Neural cell (in vitro differentiated cells): ENCODE measurements at regions not wholly inside any gene's neighbourhood (a gene's known extent, or its start where the extent isn't known, plus 50 kb on each side); places are given as distances from the start of the nearest gene placed in this dataset.

Experiments
- H2AFZ ChIP-seq: fragments of 200-600, 300-800 bp; sonication (generic), shearing (Covaris generic); 2 replicates; pipeline ENCODE4 v1.6.0; 2014; ENCODE audit warnings: low read depth, mild to moderate bottlenecking, antibody characterized with exemption, low read length, moderate library complexity
- H3F3A ChIP-seq: fragments of 200-600 bp; shearing (Covaris generic); 2 replicates; pipeline ENCODE4 v1.6.1; 2016; ENCODE audit warnings: mild to moderate bottlenecking, moderate library complexity, mixed read lengths, antibody characterized with exemption, low read length; ENCODE audit not compliant: insufficient read depth, poor library complexity, severe bottlenecking
- H3K27ac ChIP-seq: fragments of 200-600, 300-800 bp; sonication (generic), shearing (Covaris generic); 2 replicates; pipeline ENCODE4 v1.5.1; 2014; ENCODE audit warnings: mild to moderate bottlenecking, low read length, moderate library complexity
- H3K27me3 ChIP-seq: fragments of 300-800, 200-600 bp; sonication (generic), shearing (Covaris generic); 2 replicates; pipeline ENCODE4 v1.6.0; 2014; ENCODE audit warnings: mild to moderate bottlenecking, low read depth, low read length, moderate library complexity; ENCODE audit not compliant: insufficient read depth
- H3K36me3 ChIP-seq: fragments of 300-800, 200-600 bp; sonication (generic), shearing (Covaris generic); 2 replicates; pipeline ENCODE4 v1.5.1; 2014; ENCODE audit warnings: mild to moderate bottlenecking, antibody characterized with exemption, low read length, moderate library complexity; ENCODE audit not compliant: insufficient read depth
- H3K4me2 ChIP-seq: fragments of 300-800, 200-600 bp; sonication (generic), shearing (Covaris generic); 2 replicates; pipeline ENCODE4 v1.6.0; 2014; ENCODE audit warnings: mild to moderate bottlenecking, low read length
- H3K4me3 ChIP-seq: fragments of 300-800, 200-600 bp; sonication (generic), shearing (Covaris generic); 2 replicates; pipeline ENCODE4 v1.5.1; 2014; ENCODE audit warnings: mild to moderate bottlenecking, low read length, moderate library complexity
- H3K79me2 ChIP-seq: fragments of 200-600 bp; shearing (Covaris generic); replicated peaks from 2 replicates; pipeline ENCODE4 v1.6.0; 2014; ENCODE audit warnings: mild to moderate bottlenecking, low read length, moderate library complexity; ENCODE audit not compliant: insufficient read depth
- H3K9ac ChIP-seq: fragments of 300-800, 200-600 bp; sonication (generic), shearing (Covaris generic); 2 replicates; pipeline ENCODE4 v1.6.1; 2016; ENCODE audit warnings: mild to moderate bottlenecking, low read length, mixed read lengths
- H3K9me2 ChIP-seq: fragments of 200-600 bp; shearing (Covaris generic); 2 replicates; pipeline ENCODE4 v1.6.1; 2016; ENCODE audit warnings: mild to moderate bottlenecking, low read length, mixed read lengths; ENCODE audit not compliant: insufficient read depth
- H3K9me3 ChIP-seq: fragments of 200-600, 300-800 bp; sonication (generic), shearing (Covaris generic); 2 replicates; pipeline ENCODE4 v1.6.1; 2016; ENCODE audit warnings: mild to moderate bottlenecking, mixed run types, low read length, moderate library complexity, mixed read lengths
- H4K20me1 ChIP-seq: fragments of 200-600 bp; shearing (Covaris generic); 2 replicates; pipeline ENCODE4 v1.6.1; 2016; ENCODE audit warnings: mild to moderate bottlenecking, mixed run types; ENCODE audit not compliant: insufficient read depth
- CTCF ChIP-seq: fragments of 450-650 bp; IDR thresholded peaks from 2 replicates; pipeline ENCODE4 v1.5.1; 2014; ENCODE audit warnings: antibody characterized with exemption, mild to moderate bottlenecking, moderate library complexity; ENCODE audit not compliant: poor library complexity, severe bottlenecking
- EP300 ChIP-seq: fragments of 450-650 bp; conservative IDR thresholded peaks from 2 replicates; pipeline ENCODE4 v1.6.1; 2014; ENCODE audit warnings: antibody characterized with exemption, mild to moderate bottlenecking, moderate library complexity; ENCODE audit not compliant: poor library complexity, severe bottlenecking
- EZH2 ChIP-seq: fragments of 200-600, 300-800 bp; shearing (Covaris generic), sonication (generic); IDR thresholded peaks from 2 replicates; pipeline ENCODE4 v1.6.1; 2014; ENCODE audit warnings: antibody characterized with exemption, low read length, borderline replicate concordance, mild to moderate bottlenecking; ENCODE audit not compliant: insufficient read depth, poor library complexity, severe bottlenecking
- MXI1 ChIP-seq: fragments of 450-650 bp; conservative IDR thresholded peaks from 2 replicates; pipeline ENCODE4 v1.6.1; 2014; ENCODE audit warnings: antibody characterized with exemption, mild to moderate bottlenecking; ENCODE audit not compliant: poor library complexity, severe bottlenecking
- POLR2AphosphoS5 ChIP-seq: IDR thresholded peaks from 2 replicates; pipeline ENCODE4 v1.6.1; 2012
- RAD21 ChIP-seq: fragments of 450-650 bp; conservative IDR thresholded peaks from 2 replicates; pipeline ENCODE4 v1.6.1; 2014; ENCODE audit warnings: antibody characterized with exemption, mild to moderate bottlenecking, moderate library complexity
- REST ChIP-seq: IDR thresholded peaks from 2 replicates; pipeline ENCODE4 v1.6.1; 2012; ENCODE audit warnings: borderline replicate concordance
- SMC3 ChIP-seq: fragments of 450-650 bp; conservative IDR thresholded peaks from 2 replicates; pipeline ENCODE4 v1.6.1; 2014; ENCODE audit warnings: antibody characterized with exemption, mild to moderate bottlenecking, moderate library complexity; ENCODE audit not compliant: poor library complexity
- TAF1 ChIP-seq: IDR thresholded peaks from 2 replicates; pipeline ENCODE4 v1.6.1; 2012; ENCODE audit warnings: low read depth

DNA sequence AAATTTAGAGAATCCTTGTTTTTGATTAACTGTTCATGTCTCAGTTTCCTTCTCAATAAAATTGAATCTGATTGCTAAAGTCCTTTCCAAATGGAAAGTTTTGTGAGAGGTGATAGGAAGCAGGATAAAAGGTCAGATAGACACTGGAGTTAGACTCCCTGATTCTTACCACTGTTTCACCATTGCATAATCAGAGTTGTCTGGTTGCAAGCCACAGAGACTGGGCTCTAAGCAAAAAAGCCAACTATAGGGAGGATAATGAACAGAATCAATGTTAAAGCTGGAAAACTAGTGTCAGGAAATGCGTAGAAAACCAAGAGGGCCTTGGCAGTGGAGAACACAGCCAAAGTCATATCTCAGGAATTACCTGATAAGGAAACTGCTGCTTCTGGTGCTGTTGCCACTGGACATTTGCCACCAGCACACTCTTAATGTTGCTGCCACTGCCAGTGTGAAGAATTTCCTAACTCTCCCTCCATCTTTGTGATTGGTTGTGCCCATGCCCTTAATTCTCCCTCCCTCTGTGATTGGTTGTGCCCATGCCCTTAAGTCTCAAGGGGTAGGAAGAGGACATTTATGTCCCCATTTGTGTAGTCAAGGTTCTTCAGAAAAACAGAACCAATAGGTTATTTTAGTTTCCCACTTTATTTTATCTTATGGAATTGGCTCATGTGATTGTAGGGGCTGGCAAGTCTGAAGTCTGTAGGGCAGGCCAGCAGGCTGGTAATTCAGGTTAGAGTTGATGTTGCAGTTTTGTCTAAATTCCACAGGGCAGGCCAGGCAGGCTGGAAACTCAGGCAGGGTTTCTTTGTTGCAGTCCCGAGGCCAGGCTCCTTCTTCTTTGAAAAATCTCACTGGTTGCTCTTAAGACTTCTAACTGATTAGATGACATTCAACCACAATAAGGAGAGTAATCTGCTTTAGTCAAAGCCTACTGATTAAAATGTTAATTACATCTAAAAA, 639.0 kb downstream of the REEP3 start:
- H3K4me2 ChIP-seq, result no peak overlapping the region
- TF ChIP-seq TAF1, result no peak
- TF ChIP-seq POLR2AphosphoS5, result no peak
- no peak for TF ChIP-seq EP300
- TF ChIP-seq CTCF, result no peak
- no peak for TF ChIP-seq MXI1
- no peak for TF ChIP-seq SMC3
- TF ChIP-seq EZH2, result no peak
- no peak for TF ChIP-seq REST
- no peak for TF ChIP-seq RAD21

DNA sequence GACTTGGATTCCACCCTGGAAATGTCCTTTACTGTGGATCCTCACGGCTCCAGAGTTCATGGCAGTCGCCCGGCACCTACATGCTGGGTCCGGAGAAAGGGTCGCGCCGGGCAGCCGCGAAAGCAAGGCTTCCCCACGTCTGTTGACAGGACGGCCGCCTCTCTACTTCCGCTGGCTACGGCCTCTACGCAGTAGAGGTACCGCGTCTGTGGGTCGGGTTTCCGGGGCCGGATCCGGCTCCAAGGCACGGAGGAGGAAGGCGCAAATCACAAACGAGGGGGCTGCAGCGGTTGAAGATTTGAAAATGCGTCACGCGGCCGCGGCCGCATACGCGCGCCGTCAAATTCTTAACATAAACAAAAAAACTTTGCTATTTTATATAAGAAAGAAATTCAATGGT, 649.6 kb downstream of the REEP3 start:
- Histone ChIP-seq H3K27ac (no peak overlapping the region), H3K9me3 (no peaks in the 10 kb centered on the region), H3K9me2 (no peaks in the 10 kb centered on the region), H3K9ac (no peak overlapping the region), H3K79me2 (no peaks in the 10 kb centered on the region), H3K4me2 (no peak overlapping the region), H2AFZ (no peak overlapping the region), H3F3A (no peaks in the 10 kb centered on the region), H3K36me3 (no peaks in the 10 kb centered on the region), H4K20me1 (no peaks in the 10 kb centered on the region), H3K4me3 (no peak overlapping the region), H3K27me3 (no peaks in the 10 kb centered on the region)
- TF ChIP-seq CTCF, result no peak
- no peak for TF ChIP-seq SMC3
- no peak for TF ChIP-seq POLR2AphosphoS5
- TF ChIP-seq MXI1, result no peak
- TF ChIP-seq TAF1, result no peak
- TF ChIP-seq EP300, result no peak
- no peak for TF ChIP-seq RAD21

More for the DNA sequence above, 639.0 kb downstream of the REEP3 start:
- no peaks in the 10 kb centered on the region for H4K20me1 ChIP-seq
- H3K27me3 ChIP-seq, result no peaks in the 10 kb centered on the region
- no peaks in the 10 kb centered on the region for H3K36me3 ChIP-seq
- H3K27ac ChIP-seq, result no peak overlapping the region
- H2AFZ ChIP-seq, result no peak overlapping the region
- H3K4me3 ChIP-seq, result no peak overlapping the region
- no peaks in the 10 kb centered on the region for H3F3A ChIP-seq
- no peak overlapping the region for H3K9ac ChIP-seq
- no peaks in the 10 kb centered on the region for H3K9me3 ChIP-seq
- no peaks in the 10 kb centered on the region for H3K79me2 ChIP-seq
- H3K9me2 ChIP-seq, result no peaks in the 10 kb centered on the region
